GM12865 (cell line): ENCODE measurements at regions not wholly inside any gene's neighbourhood (a gene's known extent, or its start where the extent isn't known, plus 50 kb on each side); places are given as distances from the start of the nearest gene placed in this dataset.

Experiments
- DNase-seq: peaks from one replicate; pipeline ENCODE4 v3.0.0; 2010; ENCODE audit warnings: low read depth
- H3K4me3 ChIP-seq: 2 replicates; pipeline ENCODE4 v1.5.1; 2011; ENCODE audit warnings: mild to moderate bottlenecking, low read depth, low read length, control low read depth
- CTCF ChIP-seq: IDR thresholded peaks from 2 replicates; pipeline ENCODE4 v1.5.1; 2011; ENCODE audit warnings: low read length, control low read depth, low read depth, inconsistent platforms; ENCODE audit not compliant: insufficient read depth; ENCODE audit errors: missing control alignments

GRCh38 chr2:180307096-180307495 is 300.0 kb upstream of the CWC22 start:
- no peak for TF ChIP-seq CTCF
- H3K4me3 ChIP-seq = no peak overlapping the region
- DNase-seq = no peak

GRCh38 chr2:180306346-180306745 is 299.2 kb upstream of the CWC22 start:
- DNase-seq = no peak
- TF ChIP-seq CTCF = no peak
- H3K4me3 ChIP-seq = no peak overlapping the region

DNA sequence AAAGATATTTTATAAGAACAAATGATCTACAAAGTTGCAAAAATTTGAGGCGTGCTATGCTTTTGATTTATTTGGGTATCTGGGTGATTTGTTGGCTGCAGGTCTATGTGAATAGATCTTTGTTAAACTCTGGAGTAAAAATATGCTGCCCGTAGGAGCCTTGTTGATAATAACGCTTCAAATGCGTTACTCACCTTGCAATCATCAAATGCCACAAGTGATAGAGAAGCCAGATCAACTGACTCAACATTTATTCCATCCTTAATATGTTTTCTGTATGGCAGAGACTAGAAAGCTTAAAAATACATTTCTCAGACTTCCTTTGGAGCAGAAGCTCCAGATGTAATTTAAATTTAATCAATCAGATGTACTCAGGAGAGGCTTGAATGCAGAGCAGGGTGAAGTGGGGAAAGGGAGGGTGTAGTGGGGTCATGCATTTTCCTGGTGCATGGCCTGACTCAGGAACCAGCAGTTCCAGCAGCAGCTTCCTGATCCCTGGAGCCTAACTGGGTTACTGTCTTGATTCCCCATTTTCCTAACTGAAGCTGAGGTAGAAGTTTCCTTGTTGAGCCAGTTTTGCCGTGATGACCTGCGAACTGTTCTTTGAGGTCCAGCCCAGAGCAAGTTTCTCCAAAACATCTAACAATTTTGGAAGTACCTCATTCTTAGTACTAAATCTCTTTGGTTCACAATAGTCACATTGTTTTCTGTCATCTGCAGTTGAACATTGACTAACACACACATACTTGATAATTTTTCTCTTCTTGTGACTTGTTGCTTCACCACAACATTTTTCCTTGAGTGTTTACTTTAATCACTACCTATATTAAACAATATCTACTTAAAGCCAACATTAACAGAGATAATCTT is 284.7 kb upstream of the CWC22 start:
- no peak overlapping the region for H3K4me3 ChIP-seq
- no peak for DNase-seq
- no peak for TF ChIP-seq CTCF

GRCh38 chr2:180291060-180291459 is 284.0 kb upstream of the CWC22 start:
- no peak for DNase-seq

DNA sequence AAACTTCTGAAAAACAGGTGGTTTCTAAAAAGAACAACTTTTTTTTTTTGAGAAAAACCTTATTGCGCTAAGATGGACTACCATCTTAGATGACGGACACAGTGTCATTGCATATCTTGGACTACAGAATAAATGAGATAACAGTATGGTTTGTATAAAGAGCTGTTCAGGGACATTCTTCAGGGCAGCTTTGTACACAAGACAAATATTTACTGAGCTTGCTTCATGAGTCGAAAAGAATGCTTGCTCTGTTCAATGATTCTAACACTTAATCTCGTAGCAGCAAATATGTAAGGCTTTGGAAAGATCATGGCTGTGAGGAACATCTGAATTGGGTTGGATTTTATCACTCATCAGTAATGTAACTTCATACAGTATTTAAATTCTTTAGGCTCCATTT is 282.5 kb upstream of the CWC22 start:
- no peak overlapping the region for H3K4me3 ChIP-seq
- TF ChIP-seq CTCF = no peak
- no peak for DNase-seq

More at GRCh38 chr2:180291060-180291459, 284.0 kb upstream of the CWC22 start:
- no peak for TF ChIP-seq CTCF
- H3K4me3 ChIP-seq = no peak overlapping the region

DNA sequence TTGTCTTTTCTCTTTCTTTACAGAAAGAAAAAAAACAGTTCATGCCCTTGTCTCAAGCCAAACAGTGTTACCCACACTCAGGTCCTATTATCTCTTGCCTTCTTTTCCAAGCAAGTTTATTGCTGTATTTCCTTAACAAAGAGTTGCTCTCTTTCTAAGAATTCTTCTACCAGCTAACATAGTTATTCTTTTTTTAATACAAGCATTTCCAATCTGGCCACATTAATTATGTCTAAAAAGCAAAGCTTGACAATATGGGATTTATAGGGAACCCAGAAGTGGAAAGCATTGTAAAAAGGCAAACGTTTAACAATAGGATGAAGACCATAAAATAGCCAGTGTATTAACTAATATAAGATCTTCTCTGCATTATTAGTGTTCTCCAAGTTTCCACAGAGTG is 272.5 kb upstream of the CWC22 start:
- no peak for DNase-seq
- no peak for TF ChIP-seq CTCF

DNA sequence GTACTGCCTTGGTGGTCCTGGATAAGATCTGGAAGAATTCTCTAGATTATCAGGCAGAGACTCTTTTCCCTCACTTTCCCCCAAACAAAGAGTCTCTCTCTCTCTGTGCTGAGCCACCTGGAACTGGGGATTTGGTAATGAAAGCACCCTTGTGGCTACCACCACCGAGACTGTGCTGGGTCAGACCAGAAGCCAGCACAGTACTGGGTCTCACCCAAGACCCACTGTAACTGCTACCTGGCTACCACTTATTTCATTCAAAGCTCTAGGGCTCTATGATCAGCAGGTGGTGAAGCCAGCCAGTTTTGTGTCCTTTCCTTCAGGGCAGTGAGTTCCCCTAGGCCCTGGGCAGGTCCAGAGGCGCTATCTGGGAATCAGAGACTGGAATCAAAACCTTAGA is 269.6 kb upstream of the CWC22 start:
- TF ChIP-seq CTCF = no peak
- H3K4me3 ChIP-seq = no peak overlapping the region
- DNase-seq = no peak

More for the DNA sequence above, 272.5 kb upstream of the CWC22 start:
- H3K4me3 ChIP-seq = no peak overlapping the region
